ENCODE measurements at regions not wholly inside any gene's neighbourhood (a gene's known extent, or its start where the extent isn't known, plus 50 kb on each side); places are given as distances from the start of the nearest gene placed in this dataset.

DNA sequence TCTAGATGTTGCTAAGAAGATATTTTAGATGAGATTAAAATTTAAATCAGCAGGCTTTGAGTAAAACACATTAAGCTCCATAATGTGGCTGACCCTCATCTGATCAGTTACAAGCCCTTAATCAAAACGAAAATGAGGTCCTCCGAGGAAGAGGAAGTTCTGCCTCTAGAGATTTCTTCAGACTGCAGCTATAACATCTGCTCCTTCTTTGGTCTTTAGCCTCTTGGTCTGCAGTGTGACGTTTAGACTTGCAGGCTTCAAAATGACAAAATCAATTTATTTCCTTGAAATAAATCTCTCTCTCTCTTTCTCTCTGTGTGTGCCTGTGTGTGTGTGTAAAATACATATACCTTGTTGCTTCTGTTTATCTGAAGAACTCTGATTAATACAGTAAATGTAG lies 1429.8 kb upstream of the CDH9 start:
- no peaks in the 10 kb centered on the region for H3K27me3 ChIP-seq (replicated peaks; ENCODE audit: insufficient read depth)
- ATAC-seq (ENCODE audit: insufficient number of reproducible peaks, low FRiP score, low read depth) (no peak), DNase-seq (ENCODE audit: low spot score) (no peak)
- TF ChIP-seq, protein P1, sequence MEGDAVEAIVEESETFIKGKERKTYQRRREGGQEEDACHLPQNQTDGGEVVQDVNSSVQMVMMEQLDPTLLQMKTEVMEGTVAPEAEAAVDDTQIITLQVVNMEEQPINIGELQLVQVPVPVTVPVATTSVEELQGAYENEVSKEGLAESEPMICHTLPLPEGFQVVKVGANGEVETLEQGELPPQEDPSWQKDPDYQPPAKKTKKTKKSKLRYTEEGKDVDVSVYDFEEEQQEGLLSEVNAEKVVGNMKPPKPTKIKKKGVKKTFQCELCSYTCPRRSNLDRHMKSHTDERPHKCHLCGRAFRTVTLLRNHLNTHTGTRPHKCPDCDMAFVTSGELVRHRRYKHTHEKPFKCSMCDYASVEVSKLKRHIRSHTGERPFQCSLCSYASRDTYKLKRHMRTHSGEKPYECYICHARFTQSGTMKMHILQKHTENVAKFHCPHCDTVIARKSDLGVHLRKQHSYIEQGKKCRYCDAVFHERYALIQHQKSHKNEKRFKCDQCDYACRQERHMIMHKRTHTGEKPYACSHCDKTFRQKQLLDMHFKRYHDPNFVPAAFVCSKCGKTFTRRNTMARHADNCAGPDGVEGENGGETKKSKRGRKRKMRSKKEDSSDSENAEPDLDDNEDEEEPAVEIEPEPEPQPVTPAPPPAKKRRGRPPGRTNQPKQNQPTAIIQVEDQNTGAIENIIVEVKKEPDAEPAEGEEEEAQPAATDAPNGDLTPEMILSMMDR (IDR thresholded peaks at IDR 0.05): no peak
- H3K9me3 ChIP-seq: no peaks in the 10 kb centered on the region
- no peaks in the 10 kb centered on the region for H3K36me3 ChIP-seq
- no peak overlapping the region for H3K27ac ChIP-seq
- H3K4me1 ChIP-seq (ENCODE audit: control insufficient read depth in 1 of 2, low read depth in 2 of 2): no peaks in the 10 kb centered on the region
- H3K4me3 ChIP-seq: no peak overlapping the region

DNA sequence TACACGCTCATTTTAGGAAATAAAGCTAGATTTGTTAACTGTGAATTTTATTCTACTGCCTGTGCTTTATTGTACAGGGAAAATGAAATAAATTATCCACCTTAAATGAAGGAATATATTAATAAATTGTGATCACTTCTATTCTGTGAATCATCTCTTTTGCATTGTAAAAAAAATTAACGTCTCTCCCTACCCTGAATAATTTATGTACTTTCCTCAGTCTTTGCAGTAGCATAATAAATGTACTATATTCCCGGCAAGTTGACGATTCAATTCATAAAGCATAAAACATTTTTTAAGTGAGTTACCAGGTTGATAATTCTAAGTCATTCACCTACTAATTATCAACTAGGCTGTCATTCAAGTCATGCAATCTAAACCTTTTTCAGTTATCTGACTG lies 1425.3 kb upstream of the CDH9 start:
- H3K4me1 ChIP-seq (ENCODE audit: control insufficient read depth in 1 of 2, low read depth in 2 of 2): no peaks in the 10 kb centered on the region
- H3K36me3 ChIP-seq: no peaks in the 10 kb centered on the region
- H3K4me3 ChIP-seq: no peak overlapping the region
- TF ChIP-seq, protein P1 (IDR thresholded peaks at IDR 0.05): no peak
- no peaks in the 10 kb centered on the region for H3K9me3 ChIP-seq
- H3K27me3 ChIP-seq (replicated peaks; ENCODE audit: insufficient read depth): no peaks in the 10 kb centered on the region
- no peak for DNase-seq (ENCODE audit: low spot score)
- ATAC-seq (ENCODE audit: insufficient number of reproducible peaks, low FRiP score, low read depth): no peak
- H3K27ac ChIP-seq: no peak overlapping the region

- no peak overlapping the region for H3K27ac ChIP-seq
- H3K36me3 ChIP-seq: no peaks in the 10 kb centered on the region
- H3K27me3 ChIP-seq (replicated peaks; ENCODE audit: insufficient read depth): no peaks in the 10 kb centered on the region
- DNase-seq (ENCODE audit: low spot score) (no peak), ATAC-seq (ENCODE audit: insufficient number of reproducible peaks, low FRiP score, low read depth) (no peak)
- no peak overlapping the region for H3K4me3 ChIP-seq
- H3K9me3 ChIP-seq: no peaks in the 10 kb centered on the region
- H3K4me1 ChIP-seq (ENCODE audit: control insufficient read depth in 1 of 2, low read depth in 2 of 2): no peaks in the 10 kb centered on the region
- TF ChIP-seq, protein P1 (IDR thresholded peaks at IDR 0.05): no peak
Observed at GRCh38 chr5:28451483-28451882, 1413.1 kb upstream of the CDH9 start.

GRCh38 chr5:28450997-28451396 lies 1412.6 kb upstream of the CDH9 start:
- TF ChIP-seq, protein P1 (IDR thresholded peaks at IDR 0.05): no peak
- DNase-seq (ENCODE audit: low spot score): no peak
- no peaks in the 10 kb centered on the region for H3K4me1 ChIP-seq (ENCODE audit: control insufficient read depth in 1 of 2, low read depth in 2 of 2)
- no peaks in the 10 kb centered on the region for H3K9me3 ChIP-seq
- no peaks in the 10 kb centered on the region for H3K36me3 ChIP-seq
- no peaks in the 10 kb centered on the region for H3K27me3 ChIP-seq (replicated peaks; ENCODE audit: insufficient read depth)
- H3K4me3 ChIP-seq: no peak overlapping the region
- ATAC-seq (ENCODE audit: insufficient number of reproducible peaks, low FRiP score, low read depth): no peak
- H3K27ac ChIP-seq: no peak overlapping the region

- no peaks in the 10 kb centered on the region for H3K36me3 ChIP-seq
- ATAC-seq (ENCODE audit: insufficient number of reproducible peaks, low FRiP score, low read depth) (no peak), DNase-seq (ENCODE audit: low spot score) (no peak)
- peaks cover 7% of the 10 kb centered on the region for H3K9me3 ChIP-seq
- H3K27ac ChIP-seq: no peak overlapping the region
- H3K4me3 ChIP-seq: no peak overlapping the region
- H3K4me1 ChIP-seq (ENCODE audit: control insufficient read depth in 1 of 2, low read depth in 2 of 2): no peaks in the 10 kb centered on the region
- H3K27me3 ChIP-seq (replicated peaks; ENCODE audit: insufficient read depth): no peaks in the 10 kb centered on the region
- TF ChIP-seq, protein P1 (IDR thresholded peaks at IDR 0.05): no peak
Observed at GRCh38 chr5:28448791-28449190, 1410.4 kb upstream of the CDH9 start.
